BLaER1 (cell line): ENCODE measurements at regions not wholly inside any gene's neighbourhood (a gene's known extent, or its start where the extent isn't known, plus 50 kb on each side); places are given as distances from the start of the nearest gene placed in this dataset.

ENCODE experiments used
- H3K27ac ChIP-seq: shearing (Covaris generic); formaldehyde crosslinking; 2 replicates; pipeline ENCODE4 v1.8.1; 2022
- H3K27me3 ChIP-seq: shearing (Covaris generic); formaldehyde crosslinking; 2 replicates; pipeline ENCODE4 v1.8.1; 2022
- H3K36me3 ChIP-seq: shearing (Covaris generic); formaldehyde crosslinking; 2 replicates; pipeline ENCODE4 v1.8.1; 2022
- H3K4me1 ChIP-seq: shearing (Covaris generic); formaldehyde crosslinking; 2 replicates; pipeline ENCODE4 v1.8.1; 2022
- H3K4me2 ChIP-seq: shearing (Covaris generic); formaldehyde crosslinking; 2 replicates; pipeline ENCODE4 v1.8.1; 2022
- H3K4me3 ChIP-seq: shearing (Covaris generic); formaldehyde crosslinking; 2 replicates; pipeline ENCODE4 v1.8.1; 2022
- H3K9ac ChIP-seq: shearing (Covaris generic); formaldehyde crosslinking; 2 replicates; pipeline ENCODE4 v1.8.1; 2022
- H3K9me3 ChIP-seq: shearing (Covaris generic); formaldehyde crosslinking; 2 replicates; pipeline ENCODE4 v1.8.1; 2022
- H4K20me1 ChIP-seq: shearing (Covaris generic); formaldehyde crosslinking; 2 replicates; pipeline ENCODE4 v1.8.1; 2022
- Cebpa-rat ChIP-seq: shearing (Covaris generic); IDR thresholded peaks from 2 replicates; pipeline ENCODE4 v1.8.1; 2022

DNA sequence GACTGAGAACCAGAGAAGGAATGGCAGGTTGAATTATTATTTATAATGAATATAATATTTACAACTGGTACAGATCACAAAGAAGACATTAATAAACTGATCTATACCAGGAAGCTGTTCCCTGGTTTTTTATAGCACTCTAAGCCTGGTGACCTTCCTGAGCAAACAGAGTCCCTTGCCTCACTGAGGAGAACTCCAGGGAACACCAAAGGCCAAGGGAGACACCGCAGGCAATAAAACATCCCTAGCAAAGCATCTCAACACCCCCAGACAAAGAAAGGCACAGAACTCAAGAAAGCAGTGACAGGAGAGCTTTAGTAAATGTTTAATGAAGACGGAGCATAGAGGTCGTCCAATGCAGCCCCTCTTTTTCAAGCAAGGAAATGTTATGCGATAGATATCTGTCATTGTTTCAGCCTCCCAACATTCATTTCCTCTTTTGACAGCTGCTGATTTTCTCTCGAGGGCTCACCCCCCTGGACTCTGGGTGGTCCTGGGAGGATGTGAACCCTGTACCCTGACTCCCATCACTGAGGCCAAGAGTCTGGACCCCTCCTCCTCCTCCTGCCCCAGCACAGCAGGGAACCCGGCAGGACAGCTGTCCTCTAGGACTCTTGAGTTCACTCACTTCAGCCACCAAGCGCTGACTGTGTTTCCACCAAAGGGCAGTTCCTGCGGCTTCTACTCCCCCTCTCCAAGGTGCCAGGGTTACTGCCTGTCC is 342.5 kb upstream of the GATB start:
- H3K27ac ChIP-seq = peak overlapping the region; percentile 57
- peak overlapping the region; percentile 48 for H3K4me2 ChIP-seq
- H3K4me1 ChIP-seq = peaks cover 100% of the 10 kb centered on the region

GRCh38 chr4:152102436-152103000 is 341.7 kb upstream of the GATB start:
- Histone ChIP-seq H3K4me3 (no peak overlapping the region), H4K20me1 (no peaks in the 10 kb centered on the region), H3K27me3 (no peaks in the 10 kb centered on the region), H3K4me1 (peaks cover 100% of the 10 kb centered on the region), H3K27ac (peak overlapping the region; percentile 57), H3K4me2 (peak overlapping the region; percentile 70), H3K36me3 (no peaks in the 10 kb centered on the region), H3K9me3 (peaks cover 3% of the 10 kb centered on the region; the same call in 1 of the 2 replicates), H3K9ac (no peak overlapping the region)
- no peak for TF ChIP-seq Cebpa-rat

More for the DNA sequence above, 342.5 kb upstream of the GATB start:
- peaks cover 3% of the 10 kb centered on the region; the same call in 1 of the 2 replicates for H3K9me3 ChIP-seq
- no peak overlapping the region for H3K4me3 ChIP-seq
- H3K9ac ChIP-seq = 0 out of 2 replicates have a peak overlapping the region, but pooled peaks have one; percentile 44
- H3K36me3 ChIP-seq = no peaks in the 10 kb centered on the region
- H4K20me1 ChIP-seq = no peaks in the 10 kb centered on the region
- no peaks in the 10 kb centered on the region for H3K27me3 ChIP-seq
- no peak for TF ChIP-seq Cebpa-rat

DNA sequence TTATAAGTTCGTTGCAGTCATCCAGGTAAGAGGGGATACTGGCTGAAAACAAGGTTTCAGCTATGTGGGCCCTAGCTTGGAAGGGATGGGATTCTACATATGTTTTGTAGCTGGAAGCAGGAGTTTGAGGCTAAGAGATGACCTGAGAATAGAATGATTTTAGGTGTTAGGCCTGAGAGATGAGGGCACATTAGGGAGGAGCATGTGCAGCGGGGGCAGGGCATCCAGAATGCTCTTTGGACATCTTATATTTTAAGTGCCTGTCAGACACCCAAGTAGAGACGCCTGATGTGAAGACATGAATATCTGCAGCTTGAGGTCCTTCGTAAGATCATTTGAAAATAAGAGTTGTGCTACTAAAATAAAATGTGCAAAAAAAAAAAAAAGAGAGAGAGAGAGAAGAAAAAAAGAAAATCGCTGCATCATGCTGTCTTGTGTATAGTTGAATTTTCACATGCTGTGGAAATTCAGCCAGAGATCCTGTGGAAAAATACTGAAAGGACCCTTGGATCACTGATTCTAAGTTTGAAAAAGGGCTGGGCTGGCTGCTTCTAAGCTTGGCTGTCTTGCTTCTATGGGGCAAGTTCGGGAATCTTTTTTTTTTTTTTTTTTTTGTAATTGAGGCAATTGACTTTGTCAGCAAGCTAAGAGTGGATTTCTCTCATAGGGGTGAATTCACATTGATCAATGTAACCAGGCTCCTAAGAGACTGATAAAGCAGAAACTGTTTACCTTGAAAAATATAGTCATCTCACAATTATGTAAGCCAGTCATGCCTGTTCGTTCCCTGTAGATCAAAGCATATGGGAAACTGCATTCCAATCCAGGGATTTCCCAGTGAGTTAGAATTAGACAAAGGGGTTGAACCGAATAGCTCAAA is 341.0 kb upstream of the GATB start:
- no peak for TF ChIP-seq Cebpa-rat
- peak overlapping the region; percentile 70 for H3K4me2 ChIP-seq
- no peaks in the 10 kb centered on the region for H4K20me1 ChIP-seq
- peak overlapping the region; percentile 57; the same call in 1 of the 2 replicates for H3K27ac ChIP-seq
- H3K9ac ChIP-seq = no peak overlapping the region
- H3K36me3 ChIP-seq = no peaks in the 10 kb centered on the region
- no peak overlapping the region for H3K4me3 ChIP-seq
- H3K27me3 ChIP-seq = no peaks in the 10 kb centered on the region
- peaks cover 3% of the 10 kb centered on the region; the same call in 1 of the 2 replicates for H3K9me3 ChIP-seq
- peaks cover 100% of the 10 kb centered on the region for H3K4me1 ChIP-seq

DNA sequence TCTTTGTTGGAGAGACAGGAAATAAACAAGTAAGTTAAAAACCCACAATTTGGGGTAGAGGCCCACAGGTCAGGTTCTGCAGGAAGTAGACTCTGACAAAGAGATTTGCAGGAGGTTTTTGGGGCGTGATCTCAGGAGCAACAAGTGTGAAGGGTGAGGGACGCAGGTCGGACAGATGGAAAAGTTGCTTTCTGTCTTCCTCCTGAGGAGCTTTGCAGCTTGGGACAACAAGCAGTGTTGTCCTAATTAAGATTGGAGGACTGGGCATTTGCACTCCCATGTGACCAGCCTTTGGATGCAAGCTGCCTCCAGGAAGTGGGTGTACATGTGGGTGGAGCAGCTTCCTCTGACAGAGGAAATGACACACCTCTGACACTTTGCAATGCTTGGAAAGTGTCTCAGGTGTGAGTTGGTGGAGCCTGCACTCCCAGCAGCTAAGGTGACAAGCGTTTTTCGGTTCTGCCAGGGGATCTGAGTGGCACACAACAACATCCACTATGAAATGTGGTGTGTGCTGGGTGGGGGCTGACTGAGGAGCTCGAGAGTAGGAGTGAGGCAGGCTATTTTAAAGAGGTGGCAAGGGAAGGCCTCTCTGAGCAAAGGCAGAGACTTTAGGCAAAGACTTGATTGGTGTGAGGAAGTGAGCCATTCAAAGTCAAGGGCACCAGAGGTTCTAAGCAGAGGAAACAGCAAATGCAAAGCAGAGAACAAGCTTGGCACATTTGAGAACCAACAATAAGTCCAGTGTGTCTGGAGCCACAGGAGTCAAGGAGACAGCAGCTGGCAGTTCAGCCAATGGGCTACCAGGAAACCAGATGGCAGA is 339.8 kb upstream of the GATB start:
- H3K4me3 ChIP-seq = no peak overlapping the region
- H3K9me3 ChIP-seq = peaks cover 3% of the 10 kb centered on the region; the same call in 1 of the 2 replicates
- no peak for TF ChIP-seq Cebpa-rat
- H3K27me3 ChIP-seq = no peaks in the 10 kb centered on the region
- no peaks in the 10 kb centered on the region for H4K20me1 ChIP-seq
- no peaks in the 10 kb centered on the region for H3K36me3 ChIP-seq
- H3K27ac ChIP-seq = peak overlapping the region; percentile 75
- no peak overlapping the region; the same call in 1 of the 2 replicates for H3K9ac ChIP-seq
- peaks cover 100% of the 10 kb centered on the region for H3K4me1 ChIP-seq
- peak overlapping the region; percentile 70 for H3K4me2 ChIP-seq

GRCh38 chr4:152099981-152100378 is 339.2 kb upstream of the GATB start:
- Histone ChIP-seq H3K9ac (no peak overlapping the region; the same call in 1 of the 2 replicates), H3K36me3 (no peaks in the 10 kb centered on the region), H3K4me2 (peak overlapping the region; percentile 70), H3K27ac (peak overlapping the region; percentile 75), H3K4me1 (peaks cover 100% of the 10 kb centered on the region), H3K9me3 (peaks cover 3% of the 10 kb centered on the region; the same call in 1 of the 2 replicates), H3K4me3 (no peak overlapping the region), H4K20me1 (no peaks in the 10 kb centered on the region), H3K27me3 (no peaks in the 10 kb centered on the region)
- TF ChIP-seq Cebpa-rat = no peak

DNA sequence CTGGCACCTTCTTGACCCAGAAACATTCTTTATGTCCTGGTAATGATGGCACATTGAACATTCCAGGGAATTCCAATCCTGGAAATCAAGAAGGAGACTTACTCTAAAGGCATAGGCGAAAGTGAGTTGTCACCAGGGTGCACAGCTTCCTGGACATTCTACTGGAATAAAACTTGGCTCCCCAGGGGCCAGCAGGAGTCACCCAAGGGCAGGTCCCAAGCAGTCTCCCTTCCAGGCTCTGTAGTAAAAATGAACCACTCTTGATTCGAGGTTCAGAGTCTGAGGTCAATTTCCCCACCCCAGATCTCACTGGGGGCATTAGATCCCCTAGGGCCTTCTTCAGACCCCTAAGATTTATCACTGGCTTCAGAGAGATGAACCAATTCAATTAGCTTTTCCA is 338.7 kb upstream of the GATB start:
- H3K36me3 ChIP-seq = no peaks in the 10 kb centered on the region
- H3K27ac ChIP-seq = peak overlapping the region; percentile 75
- peaks cover 100% of the 10 kb centered on the region for H3K4me1 ChIP-seq
- H4K20me1 ChIP-seq = no peaks in the 10 kb centered on the region
- H3K4me3 ChIP-seq = no peak overlapping the region
- no peak overlapping the region for H3K9ac ChIP-seq
- H3K27me3 ChIP-seq = no peaks in the 10 kb centered on the region
- H3K4me2 ChIP-seq = peak overlapping the region; percentile 70
- peaks cover 3% of the 10 kb centered on the region; the same call in 1 of the 2 replicates for H3K9me3 ChIP-seq
- no peak for TF ChIP-seq Cebpa-rat

DNA sequence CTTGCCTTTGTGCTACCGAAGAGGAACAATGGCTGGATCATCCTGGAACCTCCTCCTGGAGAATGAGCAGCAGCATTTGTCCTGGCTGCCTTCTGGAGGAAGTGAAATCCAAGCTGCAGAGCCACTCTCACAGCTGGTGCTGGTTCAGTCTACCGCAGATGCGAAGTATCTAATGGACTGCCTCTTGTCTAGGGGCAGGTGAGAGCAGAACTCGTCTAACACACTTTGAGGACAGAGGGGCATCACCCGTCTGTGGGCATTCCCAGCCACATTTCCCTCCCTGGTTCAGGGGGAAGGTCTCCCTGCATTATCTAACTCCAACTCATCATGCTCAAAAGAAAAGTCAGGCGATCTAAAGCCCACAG is 338.2 kb upstream of the GATB start:
- peak overlapping the region; percentile 17; the same call in 1 of the 2 replicates for H3K9ac ChIP-seq
- peak overlapping the region; percentile 70 for H3K4me2 ChIP-seq
- peak overlapping the region; percentile 75 for H3K27ac ChIP-seq
- H3K36me3 ChIP-seq = no peaks in the 10 kb centered on the region
- H4K20me1 ChIP-seq = no peaks in the 10 kb centered on the region
- no peaks in the 10 kb centered on the region for H3K27me3 ChIP-seq
- H3K9me3 ChIP-seq = peaks cover 6% of the 10 kb centered on the region
- TF ChIP-seq Cebpa-rat = no peak
- peaks cover 100% of the 10 kb centered on the region for H3K4me1 ChIP-seq
- no peak overlapping the region for H3K4me3 ChIP-seq

- Histone ChIP-seq H3K9ac (peak overlapping the region; percentile 17; the same call in 1 of the 2 replicates), H3K4me2 (peak overlapping the region; percentile 70), H4K20me1 (no peaks in the 10 kb centered on the region), H3K27me3 (no peaks in the 10 kb centered on the region), H3K36me3 (no peaks in the 10 kb centered on the region), H3K9me3 (peaks cover 10% of the 10 kb centered on the region), H3K27ac (peak overlapping the region; percentile 75), H3K4me1 (peaks cover 100% of the 10 kb centered on the region), H3K4me3 (no peak overlapping the region)
- no peak for TF ChIP-seq Cebpa-rat
These were observed 337.7 kb upstream of the GATB start for GRCh38 chr4:152098365-152099060.
